ENCODE measurements at regions not wholly inside any gene's neighbourhood (a gene's known extent, or its start where the extent isn't known, plus 50 kb on each side); places are given as distances from the start of the nearest gene placed in this dataset.

DNA sequence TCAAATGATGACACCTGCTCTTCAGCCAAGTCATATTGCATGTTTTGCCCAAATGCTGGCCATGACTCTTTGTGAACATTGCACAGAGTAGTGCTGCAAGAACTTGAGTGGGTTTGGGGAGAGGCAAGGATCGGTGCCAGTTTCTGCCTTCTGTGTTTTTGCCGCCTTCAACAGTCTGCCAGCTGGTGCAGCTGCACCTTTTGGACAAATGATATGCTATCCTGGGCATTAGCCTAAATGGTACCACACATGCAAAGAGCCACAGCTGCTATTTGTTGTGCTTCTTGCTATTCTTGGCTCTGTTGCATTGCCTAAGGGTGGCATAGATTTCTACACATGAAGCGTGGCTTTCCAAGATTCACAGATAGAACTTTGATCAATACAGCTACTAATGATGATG lies 189.0 kb upstream of the CCN2 start:
- no peak for ATAC-seq
- TF ChIP-seq CSDC2 (CRISPR knock-in tag; IDR thresholded peaks at IDR 0.05) (no peak), GLIS3 (CRISPR knock-in tag; IDR thresholded peaks at IDR 0.05) (no peak), ESRRG (CRISPR knock-in tag; IDR thresholded peaks at IDR 0.05) (no peak), CSRNP3 (CRISPR knock-in tag; IDR thresholded peaks at IDR 0.05) (no peak), ZC3H10 (CRISPR knock-in tag; IDR thresholded peaks at IDR 0.05) (no peak), ZFP30 (CRISPR knock-in tag; IDR thresholded peaks at IDR 0.05) (no peak), ZNF70 (CRISPR knock-in tag; IDR thresholded peaks at IDR 0.05) (no peak), RARB (CRISPR knock-in tag; IDR thresholded peaks at IDR 0.05) (no peak), PPARA (CRISPR knock-in tag; IDR thresholded peaks at IDR 0.05; ENCODE audit: borderline replicate concordance) (no peak), PATZ1 (CRISPR knock-in tag; IDR thresholded peaks at IDR 0.05; ENCODE audit: borderline replicate concordance) (no peak), CREB5 (CRISPR knock-in tag; IDR thresholded peaks at IDR 0.05; ENCODE audit: low read depth) (no peak), BACH2 (CRISPR knock-in tag; IDR thresholded peaks at IDR 0.05; ENCODE audit: borderline replicate concordance) (no peak)
- TF ChIP-seq, protein P1, sequence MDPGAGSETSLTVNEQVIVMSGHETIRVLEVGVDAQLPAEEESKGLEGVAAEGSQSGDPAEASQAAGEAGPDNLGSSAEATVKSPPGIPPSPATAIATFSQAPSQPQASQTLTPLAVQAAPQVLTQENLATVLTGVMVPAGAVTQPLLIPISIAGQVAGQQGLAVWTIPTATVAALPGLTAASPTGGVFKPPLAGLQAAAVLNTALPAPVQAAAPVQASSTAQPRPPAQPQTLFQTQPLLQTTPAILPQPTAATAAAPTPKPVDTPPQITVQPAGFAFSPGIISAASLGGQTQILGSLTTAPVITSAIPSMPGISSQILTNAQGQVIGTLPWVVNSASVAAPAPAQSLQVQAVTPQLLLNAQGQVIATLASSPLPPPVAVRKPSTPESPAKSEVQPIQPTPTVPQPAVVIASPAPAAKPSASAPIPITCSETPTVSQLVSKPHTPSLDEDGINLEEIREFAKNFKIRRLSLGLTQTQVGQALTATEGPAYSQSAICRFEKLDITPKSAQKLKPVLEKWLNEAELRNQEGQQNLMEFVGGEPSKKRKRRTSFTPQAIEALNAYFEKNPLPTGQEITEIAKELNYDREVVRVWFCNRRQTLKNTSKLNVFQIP (CRISPR knock-in tag; IDR thresholded peaks at IDR 0.05; ENCODE audit: borderline replicate concordance, low read depth) = no peak

DNA sequence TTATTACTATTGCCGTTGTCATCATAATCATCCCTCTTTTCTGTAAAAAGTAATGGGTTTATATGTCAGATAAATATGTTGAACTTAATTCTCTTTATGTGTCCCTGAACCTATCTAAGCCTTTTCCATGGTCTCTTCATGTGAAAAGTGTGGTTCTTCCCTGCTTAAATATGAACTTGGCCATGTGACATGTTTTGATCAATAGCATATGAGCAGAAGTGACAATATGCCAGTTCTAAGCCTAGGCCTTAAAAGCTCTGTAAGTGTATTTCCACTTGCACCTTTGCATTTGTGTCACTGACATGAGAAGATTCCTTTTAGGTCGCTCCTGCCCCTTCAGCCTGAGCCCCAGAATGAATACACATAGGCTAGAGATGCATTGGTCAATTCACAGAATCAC lies 188.4 kb upstream of the CCN2 start:
- TF ChIP-seq ZFP3 (CRISPR knock-in tag; IDR thresholded peaks at IDR 0.05) (no peak), ZC3H10 (CRISPR knock-in tag; IDR thresholded peaks at IDR 0.05) (no peak), CREB5 (CRISPR knock-in tag; IDR thresholded peaks at IDR 0.05; ENCODE audit: low read depth) (no peak), RARB (CRISPR knock-in tag; IDR thresholded peaks at IDR 0.05) (no peak), BACH2 (CRISPR knock-in tag; IDR thresholded peaks at IDR 0.05; ENCODE audit: borderline replicate concordance) (no peak), PPARA (CRISPR knock-in tag; IDR thresholded peaks at IDR 0.05; ENCODE audit: borderline replicate concordance) (no peak), PATZ1 (CRISPR knock-in tag; IDR thresholded peaks at IDR 0.05; ENCODE audit: borderline replicate concordance) (no peak), ZFP30 (CRISPR knock-in tag; IDR thresholded peaks at IDR 0.05) (no peak), ZNF70 (CRISPR knock-in tag; IDR thresholded peaks at IDR 0.05) (no peak)
- ATAC-seq = no peak

- TF ChIP-seq ZNF8 (CRISPR knock-in tag; IDR thresholded peaks at IDR 0.05) = no peak
- no peak for TF ChIP-seq CSRNP3 (CRISPR knock-in tag; IDR thresholded peaks at IDR 0.05)
- TF ChIP-seq SNAI2 (CRISPR knock-in tag; IDR thresholded peaks at IDR 0.05) = no peak
- no peak for TF ChIP-seq TCF4 (CRISPR knock-in tag; IDR thresholded peaks at IDR 0.05; ENCODE audit: borderline replicate concordance)
- TF ChIP-seq RARB (CRISPR knock-in tag; IDR thresholded peaks at IDR 0.05) = no peak
These were observed 185.8 kb upstream of the CCN2 start for GRCh38 chr6:132136981-132137380.

More at GRCh38 chr6:132136981-132137380, 185.8 kb upstream of the CCN2 start:
- ATAC-seq = no peak

All from SK-N-SH treated with all-trans-retinoic acid at 6 μM for 48 hours (cell line).